ENCODE measurements at regions not wholly inside any gene's neighbourhood (a gene's known extent, or its start where the extent isn't known, plus 50 kb on each side); places are given as distances from the start of the nearest gene placed in this dataset.

- Histone ChIP-seq H3K27me3 (ENCODE audit: low read depth, low read length) (no peaks in the 10 kb centered on the region), H3K36me3 (ENCODE audit: control insufficient read depth in 1 of 2, insufficient read depth in 2 of 2, low read length in 2 of 2) (no peaks in the 10 kb centered on the region), H3K9me3 (ENCODE audit: control insufficient read depth in 1 of 2, low read length in 2 of 2) (peaks cover 0 to 2% of the 10 kb centered on the region in 2 donors), H3K27ac (ENCODE audit: low read length) (no peak overlapping the region), H3K4me1 (ENCODE audit: control insufficient read depth in 1 of 2, insufficient read depth in 2 of 2, low read length in 2 of 2) (peaks cover 0 to 21% of the 10 kb centered on the region in 2 donors), H3K4me3 (ENCODE audit: low read depth in 1 of 2, low read length in 2 of 2) (no peak overlapping the region)
These were observed 50.5 kb downstream of the PALM2AKAP2 start for GRCh38 chr9:109830545-109830944.

GRCh38 chr9:109831998-109832658, 52.1 kb downstream of the PALM2AKAP2 start:
- Histone ChIP-seq H3K27ac (ENCODE audit: low read length) (no peak overlapping the region), H3K27me3 (ENCODE audit: low read depth, low read length) (no peaks in the 10 kb centered on the region)

GRCh38 chr9:109834855-109835254, 54.9 kb downstream of the PALM2AKAP2 start:
- Histone ChIP-seq H3K4me3 (ENCODE audit: low read depth in 1 of 2, low read length in 2 of 2) (no peak overlapping the region), H3K27ac (ENCODE audit: low read length) (no peak overlapping the region), H3K4me1 (ENCODE audit: control insufficient read depth in 1 of 2, insufficient read depth in 2 of 2, low read length in 2 of 2) (peaks cover 0 to 21% of the 10 kb centered on the region in 2 donors)

More at GRCh38 chr9:109831998-109832658, 52.1 kb downstream of the PALM2AKAP2 start:
- H3K9me3 ChIP-seq (ENCODE audit: control insufficient read depth in 1 of 2, low read length in 2 of 2) = peaks cover 0 to 4% of the 10 kb centered on the region in 2 donors
- peaks cover 0 to 21% of the 10 kb centered on the region in 2 donors for H3K4me1 ChIP-seq (ENCODE audit: control insufficient read depth in 1 of 2, insufficient read depth in 2 of 2, low read length in 2 of 2)
- H3K4me3 ChIP-seq (ENCODE audit: low read depth in 1 of 2, low read length in 2 of 2) = no peak overlapping the region
- H3K36me3 ChIP-seq (ENCODE audit: control insufficient read depth in 1 of 2, insufficient read depth in 2 of 2, low read length in 2 of 2) = no peaks in the 10 kb centered on the region

GRCh38 chr9:109843641-109844040, 63.6 kb downstream of the PALM2AKAP2 start:
- no peaks in the 10 kb centered on the region for H3K36me3 ChIP-seq (ENCODE audit: control insufficient read depth in 1 of 2, insufficient read depth in 2 of 2, low read length in 2 of 2)
- no peaks in the 10 kb centered on the region for H3K9me3 ChIP-seq (ENCODE audit: control insufficient read depth in 1 of 2, low read length in 2 of 2)
- H3K27me3 ChIP-seq (ENCODE audit: low read depth, low read length) = no peaks in the 10 kb centered on the region
- H3K27ac ChIP-seq (ENCODE audit: low read length) = no peak overlapping the region
- no peak overlapping the region for H3K4me3 ChIP-seq (ENCODE audit: low read depth in 1 of 2, low read length in 2 of 2)
- H3K4me1 ChIP-seq (ENCODE audit: control insufficient read depth in 1 of 2, insufficient read depth in 2 of 2, low read length in 2 of 2) = peaks cover 0 to 6% of the 10 kb centered on the region in 2 donors

More at GRCh38 chr9:109834855-109835254, 54.9 kb downstream of the PALM2AKAP2 start:
- H3K27me3 ChIP-seq (ENCODE audit: low read depth, low read length) = no peaks in the 10 kb centered on the region
- no peaks in the 10 kb centered on the region for H3K36me3 ChIP-seq (ENCODE audit: control insufficient read depth in 1 of 2, insufficient read depth in 2 of 2, low read length in 2 of 2)
- H3K9me3 ChIP-seq (ENCODE audit: control insufficient read depth in 1 of 2, low read length in 2 of 2) = peaks cover 0 to 4% of the 10 kb centered on the region in 2 donors

GRCh38 chr9:109845226-109845625, 65.2 kb downstream of the PALM2AKAP2 start:
- H3K4me3 ChIP-seq (ENCODE audit: low read depth in 1 of 2, low read length in 2 of 2) = no peak overlapping the region

GRCh38 chr9:109846776-109847175, 66.8 kb downstream of the PALM2AKAP2 start:
- H3K4me1 ChIP-seq (ENCODE audit: control insufficient read depth in 1 of 2, insufficient read depth in 2 of 2, low read length in 2 of 2) = peaks cover 0 to 6% of the 10 kb centered on the region in 2 donors
- no peaks in the 10 kb centered on the region for H3K27me3 ChIP-seq (ENCODE audit: low read depth, low read length)
- H3K36me3 ChIP-seq (ENCODE audit: control insufficient read depth in 1 of 2, insufficient read depth in 2 of 2, low read length in 2 of 2) = no peaks in the 10 kb centered on the region
- no peak overlapping the region for H3K4me3 ChIP-seq (ENCODE audit: low read depth in 1 of 2, low read length in 2 of 2)
- H3K27ac ChIP-seq (ENCODE audit: low read length) = no peak overlapping the region
- H3K9me3 ChIP-seq (ENCODE audit: control insufficient read depth in 1 of 2, low read length in 2 of 2) = no peaks in the 10 kb centered on the region

More at GRCh38 chr9:109845226-109845625, 65.2 kb downstream of the PALM2AKAP2 start:
- no peaks in the 10 kb centered on the region for H3K9me3 ChIP-seq (ENCODE audit: control insufficient read depth in 1 of 2, low read length in 2 of 2)
- no peaks in the 10 kb centered on the region for H3K36me3 ChIP-seq (ENCODE audit: control insufficient read depth in 1 of 2, insufficient read depth in 2 of 2, low read length in 2 of 2)
- H3K27me3 ChIP-seq (ENCODE audit: low read depth, low read length) = no peaks in the 10 kb centered on the region
- no peak overlapping the region for H3K27ac ChIP-seq (ENCODE audit: low read length)
- H3K4me1 ChIP-seq (ENCODE audit: control insufficient read depth in 1 of 2, insufficient read depth in 2 of 2, low read length in 2 of 2) = peaks cover 0 to 6% of the 10 kb centered on the region in 2 donors

GRCh38 chr9:109852556-109852955, 72.6 kb downstream of the PALM2AKAP2 start:
- no peaks in the 10 kb centered on the region for H3K27me3 ChIP-seq (ENCODE audit: low read depth, low read length)
- no peaks in the 10 kb centered on the region for H3K9me3 ChIP-seq (ENCODE audit: control insufficient read depth in 1 of 2, low read length in 2 of 2)
- peaks cover 0 to 3% of the 10 kb centered on the region in 2 donors for H3K4me1 ChIP-seq (ENCODE audit: control insufficient read depth in 1 of 2, insufficient read depth in 2 of 2, low read length in 2 of 2)
- H3K4me3 ChIP-seq (ENCODE audit: low read depth in 1 of 2, low read length in 2 of 2) = no peak overlapping the region
- H3K27ac ChIP-seq (ENCODE audit: low read length) = no peak overlapping the region
- no peaks in the 10 kb centered on the region for H3K36me3 ChIP-seq (ENCODE audit: control insufficient read depth in 1 of 2, insufficient read depth in 2 of 2, low read length in 2 of 2)

GRCh38 chr9:109855540-109855939, 75.5 kb downstream of the PALM2AKAP2 start:
- H3K4me3 ChIP-seq (ENCODE audit: low read depth in 1 of 2, low read length in 2 of 2) = no peak overlapping the region
- no peaks in the 10 kb centered on the region for H3K36me3 ChIP-seq (ENCODE audit: control insufficient read depth in 1 of 2, insufficient read depth in 2 of 2, low read length in 2 of 2)
- no peaks in the 10 kb centered on the region for H3K9me3 ChIP-seq (ENCODE audit: control insufficient read depth in 1 of 2, low read length in 2 of 2)
- H3K27me3 ChIP-seq (ENCODE audit: low read depth, low read length) = no peaks in the 10 kb centered on the region
- H3K27ac ChIP-seq (ENCODE audit: low read length) = no peak overlapping the region
- peaks cover 0 to 3% of the 10 kb centered on the region in 2 donors for H3K4me1 ChIP-seq (ENCODE audit: control insufficient read depth in 1 of 2, insufficient read depth in 2 of 2, low read length in 2 of 2)

GRCh38 chr9:109856785-109857184, 76.8 kb downstream of the PALM2AKAP2 start:
- Histone ChIP-seq H3K36me3 (ENCODE audit: control insufficient read depth in 1 of 2, insufficient read depth in 2 of 2, low read length in 2 of 2) (no peaks in the 10 kb centered on the region), H3K4me1 (ENCODE audit: control insufficient read depth in 1 of 2, insufficient read depth in 2 of 2, low read length in 2 of 2) (peaks cover 0 to 3% of the 10 kb centered on the region in 2 donors), H3K9me3 (ENCODE audit: control insufficient read depth in 1 of 2, low read length in 2 of 2) (no peaks in the 10 kb centered on the region), H3K27ac (ENCODE audit: low read length) (no peak overlapping the region), H3K4me3 (ENCODE audit: low read depth in 1 of 2, low read length in 2 of 2) (no peak overlapping the region), H3K27me3 (ENCODE audit: low read depth, low read length) (no peaks in the 10 kb centered on the region)

GRCh38 chr9:109857336-109857735, 77.3 kb downstream of the PALM2AKAP2 start:
- H3K4me3 ChIP-seq (ENCODE audit: low read depth in 1 of 2, low read length in 2 of 2) = no peak overlapping the region
- H3K9me3 ChIP-seq (ENCODE audit: control insufficient read depth in 1 of 2, low read length in 2 of 2) = no peaks in the 10 kb centered on the region
- no peak overlapping the region for H3K27ac ChIP-seq (ENCODE audit: low read length)
- no peaks in the 10 kb centered on the region for H3K27me3 ChIP-seq (ENCODE audit: low read depth, low read length)
- peaks cover 0 to 3% of the 10 kb centered on the region in 2 donors for H3K4me1 ChIP-seq (ENCODE audit: control insufficient read depth in 1 of 2, insufficient read depth in 2 of 2, low read length in 2 of 2)
- H3K36me3 ChIP-seq (ENCODE audit: control insufficient read depth in 1 of 2, insufficient read depth in 2 of 2, low read length in 2 of 2) = no peaks in the 10 kb centered on the region

- Histone ChIP-seq H3K27me3 (ENCODE audit: low read depth, low read length) (no peaks in the 10 kb centered on the region), H3K36me3 (ENCODE audit: control insufficient read depth in 1 of 2, insufficient read depth in 2 of 2, low read length in 2 of 2) (no peaks in the 10 kb centered on the region), H3K9me3 (ENCODE audit: control insufficient read depth in 1 of 2, low read length in 2 of 2) (no peaks in the 10 kb centered on the region), H3K4me1 (ENCODE audit: control insufficient read depth in 1 of 2, insufficient read depth in 2 of 2, low read length in 2 of 2) (peaks cover 0 to 3% of the 10 kb centered on the region in 2 donors), H3K4me3 (ENCODE audit: low read depth in 1 of 2, low read length in 2 of 2) (no peak overlapping the region), H3K27ac (ENCODE audit: low read length) (no peak overlapping the region)
These were observed 79.4 kb downstream of the PALM2AKAP2 start for GRCh38 chr9:109859447-109859846.

GRCh38 chr9:109860521-109860920, 80.5 kb downstream of the PALM2AKAP2 start:
- H3K4me3 ChIP-seq (ENCODE audit: low read depth in 1 of 2, low read length in 2 of 2) = no peak overlapping the region
- H3K27ac ChIP-seq (ENCODE audit: low read length) = no peak overlapping the region

More at GRCh38 chr9:109860521-109860920, 80.5 kb downstream of the PALM2AKAP2 start:
- Histone ChIP-seq H3K4me1 (ENCODE audit: control insufficient read depth in 1 of 2, insufficient read depth in 2 of 2, low read length in 2 of 2) (peaks cover 0 to 3% of the 10 kb centered on the region in 2 donors), H3K9me3 (ENCODE audit: control insufficient read depth in 1 of 2, low read length in 2 of 2) (no peaks in the 10 kb centered on the region), H3K36me3 (ENCODE audit: control insufficient read depth in 1 of 2, insufficient read depth in 2 of 2, low read length in 2 of 2) (no peaks in the 10 kb centered on the region), H3K27me3 (ENCODE audit: low read depth, low read length) (no peaks in the 10 kb centered on the region)
